ENCODE measurements at regions not wholly inside any gene's neighbourhood (a gene's known extent, or its start where the extent isn't known, plus 50 kb on each side); places are given as distances from the start of the nearest gene placed in this dataset.
"Not testable (repeated sequence)": the region's sequence is repeated elsewhere in the genome, so short reads cannot be mapped to it uniquely, and the experiment has no call there.

DNA sequence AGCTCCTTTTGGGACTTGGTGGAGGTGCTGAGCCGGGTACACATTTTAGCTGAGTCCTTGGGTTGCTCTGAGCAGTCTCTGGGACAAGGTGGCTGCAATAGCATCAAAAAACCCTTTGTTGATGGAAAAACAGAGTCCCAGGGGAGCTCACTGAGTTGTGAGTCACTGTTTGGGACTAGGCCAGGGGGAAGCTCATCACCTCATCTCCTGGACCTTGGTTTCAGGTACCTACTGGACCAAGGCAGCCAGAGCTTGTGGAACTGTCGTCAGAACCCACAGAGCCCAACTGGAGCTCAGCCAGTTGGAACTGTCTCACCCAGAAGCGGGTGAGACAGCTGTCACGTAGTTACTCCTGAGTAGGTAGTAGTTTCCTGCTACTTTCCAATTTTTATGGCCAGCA is 146.7 kb downstream of the HLX start:
- FAIRE-seq (no peak), DNase-seq (ENCODE audit: insufficient read length, low spot score) (no peak)
- TF ChIP-seq POLR2A (IDR thresholded peaks at IDR 0.05; ENCODE audit: low read depth, low read length): no peak

- FAIRE-seq: no peak
Measured at GRCh38 chr1:221029981-221030649, 150.9 kb downstream of the HLX start.

GRCh38 chr1:221030990-221031389 is 151.7 kb downstream of the HLX start:
- no peak for TF ChIP-seq POLR2A (IDR thresholded peaks at IDR 0.05; ENCODE audit: low read depth, low read length)
- FAIRE-seq (no peak), DNase-seq (ENCODE audit: insufficient read length, low spot score) (no peak)

More at GRCh38 chr1:221029981-221030649, 150.9 kb downstream of the HLX start:
- no peak for TF ChIP-seq POLR2A (IDR thresholded peaks at IDR 0.05; ENCODE audit: low read depth, low read length)
- no peak for DNase-seq (ENCODE audit: insufficient read length, low spot score)

GRCh38 chr1:221031458-221032203 is 152.4 kb downstream of the HLX start:
- no peak for FAIRE-seq
- TF ChIP-seq POLR2A (IDR thresholded peaks at IDR 0.05; ENCODE audit: low read depth, low read length): no peak

DNA sequence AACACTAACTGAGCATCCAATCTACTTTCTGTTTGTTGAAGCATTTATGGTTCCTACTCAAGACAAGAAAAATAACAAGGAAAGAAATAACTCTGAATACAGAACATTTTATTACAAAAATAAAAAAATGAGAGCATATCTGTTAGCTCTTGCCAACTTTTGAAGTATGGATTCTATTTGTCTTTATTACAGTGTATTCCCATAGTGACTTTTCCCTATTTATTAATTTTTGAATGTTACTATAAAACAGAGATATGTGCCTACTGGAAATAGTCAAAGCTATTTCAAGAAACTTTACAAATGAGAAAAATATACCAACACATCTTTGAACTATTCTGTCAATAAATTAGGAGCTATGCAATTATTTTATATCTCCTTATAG is 153.0 kb downstream of the HLX start:
- FAIRE-seq (no peak), DNase-seq (ENCODE audit: insufficient read length, low spot score) (no peak)
- no peak for TF ChIP-seq POLR2A (IDR thresholded peaks at IDR 0.05; ENCODE audit: low read depth, low read length)

More at GRCh38 chr1:221031458-221032203, 152.4 kb downstream of the HLX start:
- DNase-seq (ENCODE audit: insufficient read length, low spot score): no peak

GRCh38 chr1:221032637-221033280 is 153.5 kb downstream of the HLX start:
- no peak for DNase-seq (ENCODE audit: insufficient read length, low spot score)
- TF ChIP-seq POLR2A (IDR thresholded peaks at IDR 0.05; ENCODE audit: low read depth, low read length): no peak

GRCh38 chr1:221035662-221036153 is 156.5 kb downstream of the HLX start:
- DNase-seq (ENCODE audit: insufficient read length, low spot score) (peak; percentile 15), FAIRE-seq (peak; percentile 41)
- no peak for TF ChIP-seq POLR2A (IDR thresholded peaks at IDR 0.05; ENCODE audit: low read depth, low read length)

More at GRCh38 chr1:221032637-221033280, 153.5 kb downstream of the HLX start:
- FAIRE-seq: no peak

DNA sequence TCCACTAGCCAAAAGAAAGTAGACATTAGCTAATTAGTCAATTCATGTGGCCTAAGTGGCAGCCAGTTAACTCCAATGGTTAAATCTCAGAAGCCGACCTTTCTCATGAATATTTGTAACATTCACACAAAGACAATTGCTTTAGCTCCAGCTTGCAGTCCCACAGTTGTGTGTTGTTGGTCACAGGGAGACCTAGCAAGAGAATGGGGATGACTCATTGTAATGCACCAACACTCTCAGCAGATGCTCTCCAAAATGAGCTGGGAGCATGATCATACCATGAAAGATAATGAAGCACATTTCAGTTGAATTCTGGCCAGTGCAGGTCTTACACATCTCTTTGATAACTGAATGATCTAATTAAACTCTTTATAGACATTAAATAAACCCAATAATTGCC is 160.4 kb downstream of the HLX start:
- DNase-seq (ENCODE audit: insufficient read length, low spot score) (no peak), FAIRE-seq (no peak)
- TF ChIP-seq POLR2A (IDR thresholded peaks at IDR 0.05; ENCODE audit: low read depth, low read length): no peak

- FAIRE-seq (no peak), DNase-seq (ENCODE audit: insufficient read length, low spot score) (no peak)
- TF ChIP-seq POLR2A (IDR thresholded peaks at IDR 0.05; ENCODE audit: low read depth, low read length): no peak
Measured at GRCh38 chr1:221040101-221040500, 160.9 kb downstream of the HLX start.

GRCh38 chr1:221040691-221041285 is 161.5 kb downstream of the HLX start:
- TF ChIP-seq POLR2A (IDR thresholded peaks at IDR 0.05; ENCODE audit: low read depth, low read length): no peak
- FAIRE-seq (no peak), DNase-seq (ENCODE audit: insufficient read length, low spot score) (no peak)

DNA sequence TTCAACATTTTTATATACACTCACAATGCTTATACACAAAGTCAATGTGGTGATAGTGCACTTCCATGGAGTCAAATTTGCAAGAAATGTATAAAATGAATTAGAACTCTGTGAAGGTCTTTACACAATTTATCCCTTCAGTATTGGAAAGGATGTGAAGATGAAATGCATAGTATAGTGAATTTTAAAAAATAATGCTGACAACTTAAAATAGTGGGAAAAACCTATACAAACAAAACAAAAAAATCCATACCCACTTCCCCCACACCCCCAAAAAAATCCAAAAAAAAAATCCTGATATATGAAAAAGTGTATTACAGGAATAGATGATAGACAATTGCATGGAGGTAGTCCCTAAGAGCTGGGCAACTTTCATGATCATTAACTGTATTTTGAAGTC is 165.3 kb downstream of the HLX start:
- no peak for TF ChIP-seq POLR2A (IDR thresholded peaks at IDR 0.05; ENCODE audit: low read depth, low read length)
- FAIRE-seq: no peak
- no peak for DNase-seq (ENCODE audit: insufficient read length, low spot score)

- DNase-seq (ENCODE audit: insufficient read length, low spot score) (no peak), FAIRE-seq (no peak)
- no peak for TF ChIP-seq POLR2A (IDR thresholded peaks at IDR 0.05; ENCODE audit: low read depth, low read length)
Measured at GRCh38 chr1:221045151-221045550, 165.9 kb downstream of the HLX start.

DNA sequence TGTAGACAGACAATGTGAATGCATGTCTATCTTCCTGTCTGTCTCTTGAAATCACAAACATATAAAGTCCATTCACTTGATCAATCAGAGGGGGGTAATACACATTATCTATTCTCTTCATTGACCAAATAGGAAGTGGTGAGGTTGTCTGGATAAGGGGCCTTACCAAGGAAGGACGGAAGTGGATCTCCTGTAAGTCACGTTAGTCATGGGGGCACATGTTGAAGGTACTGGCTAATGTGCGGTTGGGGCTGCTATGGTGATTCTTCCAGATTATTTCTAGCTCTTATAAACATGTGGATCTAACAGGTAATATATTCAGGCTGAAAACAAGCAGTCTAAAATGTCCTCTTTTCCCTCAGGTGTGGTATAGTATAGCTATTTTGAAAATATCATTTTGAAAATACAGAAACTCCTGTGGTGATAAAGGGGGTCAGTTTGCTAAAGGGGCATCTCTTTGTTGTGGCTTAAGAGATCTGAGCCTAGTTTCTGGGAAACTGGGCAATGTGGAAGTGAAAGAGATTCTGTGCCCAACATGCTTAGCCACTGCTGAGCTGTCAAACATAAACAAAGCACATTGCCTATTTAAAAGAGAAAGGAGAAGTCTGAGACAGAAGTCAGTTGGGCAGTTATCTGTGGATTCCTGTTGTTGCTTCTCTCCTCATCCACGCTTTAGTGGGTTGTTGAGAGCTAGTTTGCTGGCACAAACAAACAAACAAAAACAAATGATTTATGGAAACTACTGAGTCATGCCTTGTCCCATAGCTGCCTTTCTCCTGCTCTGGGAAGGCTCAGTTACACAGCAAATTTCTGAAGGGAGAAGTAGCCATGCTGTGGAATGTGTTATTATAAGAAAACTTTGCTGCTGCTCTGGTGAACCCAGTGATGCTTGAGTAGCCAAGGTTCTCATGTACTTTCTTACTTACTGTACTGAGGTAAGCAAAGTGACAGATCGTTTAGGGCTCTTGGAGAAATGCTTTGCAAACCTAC is 166.9 kb downstream of the HLX start:
- FAIRE-seq (peak; percentile 92), DNase-seq (ENCODE audit: insufficient read length, low spot score) (no peak)
- no peak for TF ChIP-seq POLR2A (IDR thresholded peaks at IDR 0.05; ENCODE audit: low read depth, low read length)

GRCh38 chr1:221051391-221051790 is 172.1 kb downstream of the HLX start:
- not testable (repeated sequence) for FAIRE-seq; DNase-seq (ENCODE audit: insufficient read length, low spot score)

Data from H54 (cell line).